Stomach smooth muscle (tissue), 2 donors: ENCODE measurements at regions not wholly inside any gene's neighbourhood (a gene's known extent, or its start where the extent isn't known, plus 50 kb on each side); places are given as distances from the start of the nearest gene placed in this dataset.

Experiments used
- H3K27ac ChIP-seq: one replicate; pipeline ENCODE4 v1.7.0; 2013; ENCODE audit warnings: mild to moderate bottlenecking, low read length, inconsistent platforms
- H3K27me3 ChIP-seq, 2 donors: one replicate each; pipeline ENCODE4 v1.7.0; 2013; ENCODE audit warnings: low read length in 2 of 2; ENCODE audit not compliant: insufficient read depth in 2 of 2, control insufficient read depth in 1 of 2
- H3K36me3 ChIP-seq, 2 donors: one replicate each; pipeline ENCODE4 v1.7.0; 2013; ENCODE audit warnings: low read length in 2 of 2; ENCODE audit not compliant: control insufficient read depth in 2 of 2, insufficient read depth in 2 of 2
- H3K4me1 ChIP-seq: one replicate; pipeline ENCODE4 v1.7.0; 2013; ENCODE audit warnings: low read length; ENCODE audit not compliant: control insufficient read depth, insufficient read depth
- H3K4me3 ChIP-seq, 2 donors: one replicate each; pipeline ENCODE4 v1.7.0; 2013; ENCODE audit warnings: low read length in 2 of 2
- H3K9ac ChIP-seq, 2 donors: one replicate each; pipeline ENCODE4 v1.7.0; 2013; ENCODE audit warnings: low read length in 2 of 2, mild to moderate bottlenecking in 1 of 2
- H3K9me3 ChIP-seq, 2 donors: one replicate each; pipeline ENCODE4 v1.7.0; 2013; ENCODE audit warnings: low read length in 2 of 2; ENCODE audit not compliant: control insufficient read depth in 2 of 2
- donor health status: healthy.
- donor health status: Pancreatic carcinoma.

DNA sequence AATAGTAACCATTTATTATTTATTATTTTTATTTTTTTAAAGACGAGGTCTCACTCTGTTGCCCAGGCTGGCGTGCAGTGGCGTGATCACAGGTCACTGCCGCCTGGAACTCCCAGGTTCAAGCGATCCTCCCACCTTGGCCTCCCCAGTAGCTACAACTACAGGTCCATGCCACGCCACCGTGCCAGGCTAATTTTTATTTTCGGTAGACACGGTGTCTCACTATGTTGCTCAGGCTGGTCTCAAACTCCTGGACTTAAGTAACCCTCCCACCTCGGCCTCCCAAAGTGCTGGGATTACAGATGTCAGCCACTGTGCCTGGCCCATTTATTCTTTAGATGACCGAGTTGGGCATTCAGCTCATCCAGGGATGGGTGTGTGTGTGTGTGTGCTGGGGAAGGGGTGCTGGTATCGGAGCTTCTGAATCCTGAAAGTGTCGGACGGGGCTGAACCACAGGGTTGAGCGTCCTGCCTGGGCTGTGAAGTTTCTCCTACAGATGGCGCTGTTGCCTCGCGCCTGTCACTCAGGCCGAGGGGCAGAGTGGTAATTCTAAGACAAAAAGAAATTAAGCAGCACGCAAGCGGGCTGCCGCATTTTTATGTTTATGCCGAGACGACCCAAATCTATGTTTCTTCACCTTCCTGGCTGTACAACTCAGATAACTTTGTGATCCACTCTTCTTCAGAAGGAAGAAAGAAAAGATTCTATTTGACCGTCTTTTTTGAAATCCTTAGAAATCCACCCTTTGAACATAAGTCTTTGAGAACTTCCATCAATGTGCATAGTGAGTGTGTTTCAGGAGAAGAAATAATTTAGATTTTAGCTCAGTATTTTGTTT is 252.8 kb downstream of the CDH26 start:
- H3K4me1 ChIP-seq, result no peaks in the 10 kb centered on the region
- peaks cover 0 to 7% of the 10 kb centered on the region in 2 donors for H3K27me3 ChIP-seq
- H3K9ac ChIP-seq, result no peak overlapping the region
- H3K9me3 ChIP-seq, result no peaks in the 10 kb centered on the region
- H3K4me3 ChIP-seq, result no peak overlapping the region
- no peak overlapping the region for H3K27ac ChIP-seq
- no peaks in the 10 kb centered on the region for H3K36me3 ChIP-seq

DNA sequence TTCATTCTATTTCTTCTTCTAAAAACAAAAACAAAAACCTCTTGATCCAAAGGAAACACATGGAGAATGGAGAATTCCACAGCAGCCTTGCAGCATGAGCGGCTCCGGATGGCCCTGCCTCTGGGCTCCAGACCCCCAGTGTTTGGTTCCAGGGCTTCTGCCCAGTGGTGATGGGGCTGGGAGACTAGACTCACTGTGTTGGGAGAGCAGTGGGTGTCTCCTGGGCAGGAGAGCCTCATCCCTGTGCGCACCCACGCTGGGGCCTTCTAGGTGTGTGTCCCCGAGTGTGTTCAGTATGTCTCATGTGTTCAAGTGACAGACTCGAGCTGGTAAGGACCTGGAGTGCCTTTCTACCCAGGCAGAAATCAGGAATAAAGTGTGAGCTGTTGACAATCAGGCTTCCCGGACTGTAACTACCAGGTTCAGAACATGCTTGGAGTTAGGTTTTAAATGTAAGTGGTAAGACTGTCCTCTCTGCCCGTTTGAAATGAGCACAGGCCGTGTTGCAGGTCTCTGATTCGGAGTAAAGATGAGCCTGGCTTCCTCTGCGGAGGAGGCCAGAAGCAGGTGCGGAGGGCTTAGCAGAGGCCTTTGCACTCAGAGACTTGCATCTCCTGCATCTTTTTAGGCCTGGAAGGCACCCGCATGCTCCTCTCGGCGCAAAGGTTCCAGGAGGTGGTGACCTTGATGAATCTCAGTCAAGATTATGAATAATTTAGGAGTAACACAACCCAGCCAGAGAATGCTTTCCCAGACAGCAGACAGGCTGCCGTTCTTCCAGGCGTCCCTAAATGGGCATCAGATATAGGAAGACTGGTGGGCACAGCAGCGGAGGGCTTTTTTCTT is 253.6 kb downstream of the CDH26 start:
- no peak overlapping the region for H3K9ac ChIP-seq
- no peaks in the 10 kb centered on the region for H3K36me3 ChIP-seq
- no peak overlapping the region for H3K4me3 ChIP-seq
- H3K27me3 ChIP-seq, result peaks cover 0 to 8% of the 10 kb centered on the region in 2 donors
- H3K4me1 ChIP-seq, result no peaks in the 10 kb centered on the region
- H3K9me3 ChIP-seq, result no peaks in the 10 kb centered on the region
- H3K27ac ChIP-seq, result no peak overlapping the region

DNA sequence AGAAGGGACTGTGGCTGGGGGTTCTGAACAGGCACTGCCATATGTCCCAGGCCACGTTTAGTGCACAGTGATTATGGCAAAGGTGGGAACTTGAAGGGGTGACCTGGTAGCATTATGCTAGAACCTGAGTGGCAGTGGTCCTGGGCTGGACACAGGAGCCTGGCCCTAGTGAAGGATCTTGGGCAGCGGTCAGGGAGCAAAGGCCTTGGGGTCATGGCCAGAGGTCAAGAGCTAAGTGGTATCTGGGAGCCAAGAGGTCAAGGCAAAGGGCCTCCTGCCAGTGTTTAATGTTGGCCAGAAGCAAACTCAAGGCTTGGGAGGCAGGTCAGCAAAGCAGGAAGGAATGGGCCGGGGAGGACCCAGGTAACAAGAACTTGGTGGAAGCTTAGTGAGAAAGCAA is 254.5 kb downstream of the CDH26 start:
- Histone ChIP-seq H3K27me3 (peaks cover 0 to 8% of the 10 kb centered on the region in 2 donors), H3K27ac (no peak overlapping the region), H3K4me3 (no peak overlapping the region), H3K9ac (no peak overlapping the region), H3K9me3 (no peaks in the 10 kb centered on the region), H3K36me3 (no peaks in the 10 kb centered on the region), H3K4me1 (no peaks in the 10 kb centered on the region)

DNA sequence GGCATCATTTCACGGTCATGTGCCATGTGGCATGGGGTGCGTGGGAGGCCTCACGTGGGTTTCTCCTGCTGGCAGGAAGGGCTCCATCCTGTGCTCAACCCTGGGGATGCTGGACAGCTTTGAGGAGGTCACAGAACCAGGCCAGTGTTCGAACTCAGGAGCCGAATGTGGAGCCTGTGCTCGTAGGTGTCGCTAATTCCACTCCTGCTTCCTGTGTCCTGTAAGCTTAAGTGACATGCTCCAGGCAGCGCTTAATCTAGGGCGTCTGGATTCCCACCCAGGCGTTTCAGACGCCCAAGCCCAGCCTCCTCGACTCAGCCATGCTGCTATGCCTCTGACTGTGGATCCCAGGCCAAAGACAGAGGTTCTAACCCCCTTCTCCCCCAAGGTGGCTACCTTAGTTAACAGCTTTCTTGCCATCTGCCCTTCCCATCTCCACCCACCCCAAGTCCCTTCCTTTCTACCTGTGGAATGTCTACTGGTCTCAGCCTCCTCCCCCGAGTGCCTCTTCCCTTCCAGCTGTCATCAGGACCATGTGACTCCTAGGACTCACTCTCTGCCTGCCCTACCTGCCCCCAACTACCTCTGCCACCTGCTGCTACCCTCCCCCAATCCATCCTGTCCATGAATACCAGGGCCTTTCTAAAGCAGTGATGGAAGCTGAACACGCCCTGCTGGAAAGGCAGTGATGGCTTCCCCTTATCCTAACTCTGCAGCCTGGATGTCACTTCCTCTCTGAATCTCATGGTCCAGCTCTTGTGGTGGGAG is 255.1 kb downstream of the CDH26 start:
- Histone ChIP-seq H3K27ac (no peak overlapping the region), H3K4me3 (no peak overlapping the region), H3K9ac (no peak overlapping the region), H3K4me1 (no peaks in the 10 kb centered on the region), H3K9me3 (no peaks in the 10 kb centered on the region), H3K27me3 (peaks cover 0 to 8% of the 10 kb centered on the region in 2 donors), H3K36me3 (no peaks in the 10 kb centered on the region)

DNA sequence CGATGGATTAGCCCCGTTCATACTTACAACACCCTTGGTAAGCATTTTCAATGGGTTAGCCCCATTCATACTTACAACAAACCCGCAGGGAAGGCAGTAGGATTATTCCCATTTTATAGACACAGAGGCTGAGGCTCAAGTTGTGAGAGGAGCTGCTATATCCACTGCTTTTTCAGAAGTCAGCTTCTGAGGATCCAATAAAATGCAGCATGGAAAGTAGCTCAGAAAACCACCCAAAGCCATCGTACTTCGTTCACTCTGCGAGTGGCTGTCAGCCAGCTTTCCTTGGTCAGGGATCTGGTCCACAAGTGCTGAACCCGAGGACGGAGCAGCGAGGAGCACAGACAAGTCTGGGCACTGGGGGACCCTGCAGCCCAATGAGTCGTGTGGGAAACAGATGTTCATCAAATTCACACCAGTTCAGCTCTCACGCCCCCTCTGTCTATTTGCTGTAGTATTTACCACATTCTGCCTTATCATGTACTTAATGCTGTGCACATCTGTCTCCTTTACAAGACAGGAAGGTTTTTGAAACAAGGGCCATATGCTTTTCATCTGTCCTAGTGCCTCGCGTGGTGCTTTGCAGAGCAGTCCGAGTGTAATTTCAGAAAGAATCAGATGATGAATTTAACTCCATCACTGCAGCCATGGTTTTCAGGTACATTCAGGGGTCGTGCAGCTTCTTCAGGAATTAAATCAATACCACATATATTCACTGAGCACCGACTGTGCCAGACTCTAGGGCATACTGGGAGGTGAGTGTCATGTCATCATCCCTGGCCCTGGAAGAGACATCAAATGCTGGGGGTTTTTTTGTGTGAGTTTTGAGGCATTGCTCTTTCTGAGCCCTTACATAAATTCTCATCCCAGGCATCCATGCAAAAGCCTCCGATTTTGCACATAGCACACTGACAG is 256.9 kb downstream of the CDH26 start:
- H3K36me3 ChIP-seq, result no peaks in the 10 kb centered on the region
- no peaks in the 10 kb centered on the region for H3K9me3 ChIP-seq
- peaks cover 0 to 6% of the 10 kb centered on the region in 2 donors for H3K27me3 ChIP-seq
- no peak overlapping the region for H3K4me3 ChIP-seq
- no peak overlapping the region for H3K27ac ChIP-seq
- no peak overlapping the region for H3K9ac ChIP-seq
- H3K4me1 ChIP-seq, result no peaks in the 10 kb centered on the region

DNA sequence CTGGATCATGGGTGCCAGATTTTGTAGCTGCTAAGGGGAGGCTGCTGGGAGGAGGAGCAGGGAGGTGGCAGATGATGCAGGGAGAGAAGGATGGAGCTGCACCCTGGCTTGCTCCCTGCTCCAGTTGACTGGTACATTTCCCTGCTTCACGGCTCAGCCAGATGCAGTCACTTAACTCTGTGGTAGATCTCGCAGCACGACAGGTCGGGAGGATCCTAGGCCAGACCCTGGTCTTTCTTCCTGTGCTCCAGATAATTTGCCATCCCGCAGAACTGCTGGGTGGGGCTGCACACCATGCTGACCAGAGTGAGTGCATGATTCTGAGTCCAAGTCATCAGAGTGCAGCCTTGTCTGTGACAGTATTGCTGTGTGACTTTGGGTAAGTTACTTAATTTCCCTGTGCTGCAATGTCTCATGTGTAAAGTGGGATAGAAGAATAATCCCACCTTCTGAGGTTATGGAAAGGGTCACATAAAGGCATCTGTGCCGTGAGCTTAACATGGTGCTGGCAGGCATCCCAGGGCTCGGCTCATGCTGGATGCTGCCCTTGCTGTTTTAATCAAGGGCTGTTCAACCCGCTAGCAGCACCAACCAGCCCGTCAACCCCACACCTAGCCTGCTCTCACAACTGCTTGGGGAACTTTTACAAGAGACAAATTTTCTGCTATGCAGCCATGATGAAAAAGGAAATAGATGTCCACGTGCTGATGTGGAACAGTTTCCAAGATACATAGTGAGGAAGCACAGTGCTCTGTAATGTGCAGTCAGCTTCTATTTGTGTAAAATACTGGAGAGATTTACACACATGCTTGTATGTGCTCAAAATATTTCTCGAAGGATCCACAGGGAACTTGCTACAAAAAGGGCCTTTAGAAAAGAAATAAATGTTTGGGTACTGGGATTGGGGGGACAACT is 257.9 kb downstream of the CDH26 start:
- Histone ChIP-seq H3K4me3 (no peak overlapping the region), H3K27me3 (peaks cover 0 to 8% of the 10 kb centered on the region in 2 donors), H3K4me1 (no peaks in the 10 kb centered on the region), H3K9ac (no peak overlapping the region), H3K36me3 (no peaks in the 10 kb centered on the region), H3K9me3 (no peaks in the 10 kb centered on the region), H3K27ac (no peak overlapping the region)

DNA sequence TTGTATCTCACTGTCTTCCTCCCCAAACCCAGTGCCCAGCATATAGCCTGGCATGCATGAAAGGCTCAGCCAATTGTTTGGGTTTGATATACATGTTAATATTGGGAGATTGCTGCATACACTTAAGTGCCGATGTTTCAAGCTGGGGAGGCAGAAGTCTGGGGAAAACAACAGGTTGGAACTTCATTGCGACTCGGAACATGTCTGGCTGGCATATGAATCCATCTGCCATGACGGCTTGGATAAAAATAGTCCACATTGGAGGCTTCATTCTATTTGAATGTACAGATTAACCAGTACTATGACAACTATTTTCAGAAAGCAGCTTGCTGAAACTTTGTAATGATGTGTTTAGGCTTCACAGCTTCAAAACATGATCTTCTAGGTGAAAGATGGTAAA is 261.0 kb downstream of the CDH26 start:
- Histone ChIP-seq H3K36me3 (no peaks in the 10 kb centered on the region), H3K4me1 (no peaks in the 10 kb centered on the region), H3K4me3 (no peak overlapping the region), H3K27ac (no peak overlapping the region), H3K9ac (no peak overlapping the region), H3K9me3 (no peaks in the 10 kb centered on the region), H3K27me3 (peaks cover 0 to 8% of the 10 kb centered on the region in 2 donors)

DNA sequence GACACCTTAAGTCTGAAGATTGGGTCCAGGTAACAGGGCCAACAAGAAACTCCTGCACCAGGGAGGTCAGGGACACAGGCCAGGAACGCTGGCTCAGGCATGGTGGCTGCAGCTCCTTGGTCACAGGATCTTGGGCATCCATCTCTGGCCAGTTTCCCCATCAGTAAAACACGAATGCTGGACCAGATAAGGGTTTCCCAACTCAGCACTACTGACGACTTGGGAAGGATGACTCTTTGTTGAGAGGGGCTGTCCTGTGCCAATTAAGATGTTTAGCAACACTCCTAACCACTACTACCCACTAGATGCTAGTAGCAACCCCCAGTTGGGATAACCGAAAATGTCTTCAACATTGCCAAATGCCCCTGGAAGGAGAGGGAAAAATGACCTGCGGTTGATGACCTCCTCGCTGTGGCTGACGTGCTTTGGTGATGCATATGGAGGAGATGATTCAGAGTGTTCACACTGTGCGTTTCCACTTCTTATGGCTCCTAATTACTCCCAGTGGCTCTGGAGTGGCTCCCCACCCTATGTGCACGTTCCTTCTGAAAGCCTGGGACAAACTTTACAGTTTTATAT is 261.9 kb downstream of the CDH26 start:
- no peaks in the 10 kb centered on the region for H3K36me3 ChIP-seq
- peaks cover 0 to 8% of the 10 kb centered on the region in 2 donors for H3K27me3 ChIP-seq
- no peak overlapping the region for H3K27ac ChIP-seq
- no peaks in the 10 kb centered on the region for H3K4me1 ChIP-seq
- no peak overlapping the region for H3K9ac ChIP-seq
- H3K9me3 ChIP-seq, result no peaks in the 10 kb centered on the region
- no peak overlapping the region for H3K4me3 ChIP-seq

DNA sequence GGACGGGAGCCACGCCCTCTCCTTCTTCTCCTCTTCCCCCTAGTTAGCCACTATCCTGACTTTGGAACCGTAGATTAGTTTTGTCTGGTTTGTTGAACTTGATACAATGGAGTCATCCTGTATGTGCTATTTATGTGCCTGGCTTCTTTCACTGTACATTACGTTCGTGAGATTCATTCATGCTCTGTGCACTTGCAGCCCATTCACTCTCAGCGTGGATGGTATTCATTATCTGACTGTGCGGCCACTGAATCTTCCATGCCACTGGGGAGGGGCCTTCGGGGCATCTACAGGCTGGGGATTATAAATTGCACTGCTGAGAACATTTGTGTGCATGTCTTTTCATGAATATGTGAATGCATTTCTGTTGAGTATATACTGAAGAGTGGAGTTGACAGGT is 262.5 kb downstream of the CDH26 start:
- H3K4me3 ChIP-seq, result no peak overlapping the region
- peaks cover 0 to 7% of the 10 kb centered on the region in 2 donors for H3K27me3 ChIP-seq
- no peaks in the 10 kb centered on the region for H3K9me3 ChIP-seq

More for the DNA sequence above, 262.5 kb downstream of the CDH26 start:
- H3K9ac ChIP-seq, result no peak overlapping the region
- H3K36me3 ChIP-seq, result no peaks in the 10 kb centered on the region
- H3K4me1 ChIP-seq, result no peaks in the 10 kb centered on the region
- H3K27ac ChIP-seq, result no peak overlapping the region
